ENCODE measurements at regions not wholly inside any gene's neighbourhood (a gene's known extent, or its start where the extent isn't known, plus 50 kb on each side); places are given as distances from the start of the nearest gene placed in this dataset.

- DNase-seq (ENCODE audit: low read depth in 2 of 2), result no peak
- no peak for TF ChIP-seq CTCF (IDR thresholded peaks at IDR 0.05; ENCODE audit: low read depth, low read length)
- H3K4me3 ChIP-seq (replicated peaks in 1 of 2; ENCODE audit: low read depth in 2 of 2, low read length in 2 of 2), result no peak overlapping the region
Observed at GRCh38 chr15:93332168-93332553, 243.2 kb upstream of the RGMA start.

GRCh38 chr15:93331545-93332167 is 242.6 kb upstream of the RGMA start:
- no peak for DNase-seq (ENCODE audit: low read depth in 2 of 2)
- no peak overlapping the region for H3K4me3 ChIP-seq (replicated peaks in 1 of 2; ENCODE audit: low read depth in 2 of 2, low read length in 2 of 2)
- TF ChIP-seq CTCF (IDR thresholded peaks at IDR 0.05; ENCODE audit: low read depth, low read length), result no peak

- TF ChIP-seq CTCF (IDR thresholded peaks at IDR 0.05; ENCODE audit: low read depth, low read length), result no peak
- H3K4me3 ChIP-seq (replicated peaks in 1 of 2; ENCODE audit: low read depth in 2 of 2, low read length in 2 of 2), result no peak overlapping the region
- DNase-seq (ENCODE audit: low read depth in 2 of 2), result no peak
Observed at GRCh38 chr15:93330912-93331544, 242.0 kb upstream of the RGMA start.

GRCh38 chr15:93327364-93327763 is 238.4 kb upstream of the RGMA start:
- DNase-seq (ENCODE audit: low read depth in 2 of 2), result no peak
- no peak overlapping the region for H3K4me3 ChIP-seq (replicated peaks in 1 of 2; ENCODE audit: low read depth in 2 of 2, low read length in 2 of 2)
- no peak for TF ChIP-seq CTCF (IDR thresholded peaks at IDR 0.05; ENCODE audit: low read depth, low read length)

- no peak for TF ChIP-seq CTCF (IDR thresholded peaks at IDR 0.05; ENCODE audit: low read depth, low read length)
- H3K4me3 ChIP-seq (replicated peaks in 1 of 2; ENCODE audit: low read depth in 2 of 2, low read length in 2 of 2), result no peak overlapping the region
- no peak for DNase-seq (ENCODE audit: low read depth in 2 of 2)
Observed at GRCh38 chr15:93324186-93324975, 235.4 kb upstream of the RGMA start.

GRCh38 chr15:93321881-93322282 is 232.9 kb upstream of the RGMA start:
- no peak overlapping the region for H3K4me3 ChIP-seq (replicated peaks in 1 of 2; ENCODE audit: low read depth in 2 of 2, low read length in 2 of 2)
- no peak for DNase-seq (ENCODE audit: low read depth in 2 of 2)
- no peak for TF ChIP-seq CTCF (IDR thresholded peaks at IDR 0.05; ENCODE audit: low read depth, low read length)

Measured in cardiac fibroblast (primary cell).